ENCODE measurements at regions not wholly inside any gene's neighbourhood (a gene's known extent, or its start where the extent isn't known, plus 50 kb on each side); places are given as distances from the start of the nearest gene placed in this dataset.
"Not testable (repeated sequence)": the region's sequence is repeated elsewhere in the genome, so short reads cannot be mapped to it uniquely, and the experiment has no call there.

DNA sequence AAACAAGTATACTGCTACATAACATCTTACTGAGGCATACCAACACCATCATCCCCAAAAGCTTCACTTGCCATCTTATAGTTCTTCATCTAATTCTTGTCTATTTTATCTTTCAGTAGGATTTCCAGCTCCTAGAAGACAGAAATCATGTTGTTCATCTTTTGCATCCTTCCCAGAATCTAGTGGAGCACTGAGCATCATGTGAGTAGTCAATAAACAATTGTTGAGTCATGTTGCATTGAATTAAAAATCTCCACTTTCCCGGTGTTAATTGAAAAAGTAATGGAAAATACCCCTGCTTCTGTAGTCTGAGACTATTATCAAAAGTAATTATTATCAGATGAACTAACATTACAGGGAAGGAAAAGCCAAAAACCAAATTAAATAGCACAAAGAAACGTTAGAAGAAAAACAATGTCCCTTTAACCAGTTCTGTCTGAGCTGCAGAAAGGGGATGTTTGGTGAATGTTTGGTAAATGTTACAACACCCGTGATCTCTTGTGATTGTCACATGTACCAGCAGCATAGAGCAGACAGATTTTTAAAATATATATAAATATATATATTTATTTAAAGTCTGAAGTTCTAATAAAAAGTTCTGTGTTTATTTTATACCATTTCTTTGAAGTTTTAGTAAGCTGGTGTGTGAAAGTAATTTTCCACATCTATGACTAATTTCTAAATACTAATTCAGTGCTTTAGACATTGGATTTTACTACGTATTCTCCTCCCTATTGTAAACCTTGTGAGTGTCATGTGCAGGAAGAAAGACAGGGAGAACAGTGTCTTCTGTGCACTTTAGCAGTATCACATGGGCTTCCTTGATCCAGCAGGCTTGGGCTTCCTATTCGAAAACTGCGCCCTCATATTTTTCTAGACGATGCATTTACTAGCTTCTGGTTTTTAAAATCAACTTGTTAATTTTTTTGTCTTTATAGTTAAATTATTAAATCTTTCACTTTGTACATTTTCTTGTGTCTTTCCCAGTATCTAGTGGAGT is 85.6 kb downstream of the RAP2B start:
- BruUV-seq (replicated peaks), result no TSS peak
- H3K4me3 ChIP-seq (replicated peaks in 1 of 3; ENCODE audit: insufficient read depth in 1 of 3, low read depth in 1 of 3, low read length in 3 of 3), result no peak overlapping the region
- H2AFZ ChIP-seq (ENCODE audit: low read depth, low read length), result no peak overlapping the region
- ChIA-PET POLR2A (no interaction called here), CTCF (interaction anchor here (1.0 to 1.3 kb wide), 5 partner anchors 9 to 83 kb away, joined by 3 to 4 read pairs (median 3); no protein-coding TSS in a partner anchor)
- H3K4me2 ChIP-seq (ENCODE audit: insufficient read depth, low read length), result no peak overlapping the region
- no peaks in the 10 kb centered on the region for H3K9me1 ChIP-seq (replicated peaks; ENCODE audit: control insufficient read depth, extremely low read depth, insufficient read depth, low read length)
- no peaks in the 10 kb centered on the region for H3K79me2 ChIP-seq (ENCODE audit: control insufficient read depth, insufficient read depth, low read length)
- H3K36me3 ChIP-seq (ENCODE audit: control insufficient read depth in 2 of 2, extremely low read depth in 1 of 2, insufficient read depth in 2 of 2, low read length in 2 of 2), result no peaks in the 10 kb centered on the region
- H3K9ac ChIP-seq (replicated peaks; ENCODE audit: extremely low read depth, insufficient read depth, low read length), result no peak overlapping the region
- no peak overlapping the region for H3K27ac ChIP-seq (ENCODE audit: insufficient read depth, low read depth, low read length)
- H3K4me1 ChIP-seq (ENCODE audit: control insufficient read depth, extremely low read depth, insufficient read depth, low read length), result no peaks in the 10 kb centered on the region
- FAIRE-seq, result no peak
- TF ChIP-seq, protein P1, sequence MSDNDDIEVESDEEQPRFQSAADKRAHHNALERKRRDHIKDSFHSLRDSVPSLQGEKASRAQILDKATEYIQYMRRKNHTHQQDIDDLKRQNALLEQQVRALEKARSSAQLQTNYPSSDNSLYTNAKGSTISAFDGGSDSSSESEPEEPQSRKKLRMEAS (IDR thresholded peaks at IDR 0.05; ENCODE audit: insufficient read depth, insufficient read length), result no peak
- TF ChIP-seq EZH2 (IDR thresholded peaks at IDR 0.05; ENCODE audit: borderline replicate concordance, low read depth, low read length, severe bottlenecking) (no peak), GATA2 (IDR thresholded peaks at IDR 0.05; ENCODE audit: insufficient read depth, insufficient read length, low read depth, low read length) (no peak), POLR2A (IDR thresholded peaks at IDR 0.05; ENCODE audit: low read depth, low read length) (no peak), MYC (IDR thresholded peaks at IDR 0.05; ENCODE audit: low read depth, low read length) (no peak), JUN (IDR thresholded peaks at IDR 0.05; ENCODE audit: borderline replicate concordance, insufficient read depth, insufficient read length, low read depth) (no peak), FOS (IDR thresholded peaks at IDR 0.05; ENCODE audit: borderline replicate concordance, insufficient read depth, low read length) (no peak), POLR2AphosphoS5 (IDR thresholded peaks at IDR 0.05; ENCODE audit: insufficient read depth, low read depth, low read length) (no peak)
- TF ChIP-seq, protein P2, sequence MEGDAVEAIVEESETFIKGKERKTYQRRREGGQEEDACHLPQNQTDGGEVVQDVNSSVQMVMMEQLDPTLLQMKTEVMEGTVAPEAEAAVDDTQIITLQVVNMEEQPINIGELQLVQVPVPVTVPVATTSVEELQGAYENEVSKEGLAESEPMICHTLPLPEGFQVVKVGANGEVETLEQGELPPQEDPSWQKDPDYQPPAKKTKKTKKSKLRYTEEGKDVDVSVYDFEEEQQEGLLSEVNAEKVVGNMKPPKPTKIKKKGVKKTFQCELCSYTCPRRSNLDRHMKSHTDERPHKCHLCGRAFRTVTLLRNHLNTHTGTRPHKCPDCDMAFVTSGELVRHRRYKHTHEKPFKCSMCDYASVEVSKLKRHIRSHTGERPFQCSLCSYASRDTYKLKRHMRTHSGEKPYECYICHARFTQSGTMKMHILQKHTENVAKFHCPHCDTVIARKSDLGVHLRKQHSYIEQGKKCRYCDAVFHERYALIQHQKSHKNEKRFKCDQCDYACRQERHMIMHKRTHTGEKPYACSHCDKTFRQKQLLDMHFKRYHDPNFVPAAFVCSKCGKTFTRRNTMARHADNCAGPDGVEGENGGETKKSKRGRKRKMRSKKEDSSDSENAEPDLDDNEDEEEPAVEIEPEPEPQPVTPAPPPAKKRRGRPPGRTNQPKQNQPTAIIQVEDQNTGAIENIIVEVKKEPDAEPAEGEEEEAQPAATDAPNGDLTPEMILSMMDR (IDR thresholded peaks at IDR 0.05; ENCODE audit: extremely low read depth in 1 of 2, insufficient read depth in 1 of 2, low read depth in 1 of 2, low read length in 2 of 2), result no peak
- no peaks in the 10 kb centered on the region for H3K27me3 ChIP-seq (ENCODE audit: control insufficient read depth in 2 of 2, insufficient read depth in 2 of 2, low read length in 2 of 2)
- intact Hi-C loops (cut with micrococcal nuclease), result no loop called here
- no peak for DNase-seq (ENCODE audit: low read depth, low spot score)
- dilution Hi-C loops (cut with MboI; ENCODE audit: extremely low pct_ligation_motif_present, low sequenced_read_pairs), result no loop called here
- no peaks in the 10 kb centered on the region for H3K9me3 ChIP-seq (replicated peaks; ENCODE audit: control insufficient read depth, insufficient read depth, low read length)
- H4K20me1 ChIP-seq (replicated peaks; ENCODE audit: control insufficient read depth, extremely low read depth, insufficient read depth, low read length), result no peaks in the 10 kb centered on the region

DNA sequence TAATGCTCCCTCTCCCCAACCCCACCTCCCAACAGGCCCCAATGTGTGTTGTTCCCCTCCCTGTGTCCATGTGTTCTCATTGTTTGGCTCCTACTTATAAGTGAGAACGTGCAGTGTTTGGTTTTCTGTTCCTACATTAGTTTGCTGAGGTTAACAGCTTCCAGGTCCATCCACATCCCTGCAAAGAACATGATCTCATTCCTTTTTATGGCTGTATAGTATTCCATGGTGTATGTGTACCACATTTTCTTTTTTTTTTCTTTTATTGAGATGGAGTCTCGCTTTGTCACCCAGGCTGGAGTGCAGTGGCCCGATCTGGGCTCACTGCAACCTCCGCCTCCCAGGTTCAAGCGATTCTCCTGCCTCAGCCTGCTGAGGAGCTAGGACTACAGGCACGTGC is 86.8 kb downstream of the RAP2B start:
- H3K4me2 ChIP-seq (ENCODE audit: insufficient read depth, low read length); H3K9me1 ChIP-seq (replicated peaks; ENCODE audit: control insufficient read depth, extremely low read depth, insufficient read depth, low read length); H3K36me3 ChIP-seq (ENCODE audit: control insufficient read depth in 2 of 2, extremely low read depth in 1 of 2, insufficient read depth in 2 of 2, low read length in 2 of 2); H2AFZ ChIP-seq (ENCODE audit: low read depth, low read length); H3K27me3 ChIP-seq (ENCODE audit: control insufficient read depth in 2 of 2, insufficient read depth in 2 of 2, low read length in 2 of 2); BruUV-seq (replicated peaks); DNase-seq (ENCODE audit: low read depth, low spot score); H3K4me1 ChIP-seq (ENCODE audit: control insufficient read depth, extremely low read depth, insufficient read depth, low read length); H3K9ac ChIP-seq (replicated peaks; ENCODE audit: extremely low read depth, insufficient read depth, low read length); dilution Hi-C loops (cut with MboI; ENCODE audit: extremely low pct_ligation_motif_present, low sequenced_read_pairs); intact Hi-C loops (cut with micrococcal nuclease); H3K4me3 ChIP-seq (replicated peaks in 1 of 3; ENCODE audit: insufficient read depth in 1 of 3, low read depth in 1 of 3, low read length in 3 of 3); H3K27ac ChIP-seq (ENCODE audit: insufficient read depth, low read depth, low read length); H4K20me1 ChIP-seq (replicated peaks; ENCODE audit: control insufficient read depth, extremely low read depth, insufficient read depth, low read length); POLR2A ChIA-PET; H3K79me2 ChIP-seq (ENCODE audit: control insufficient read depth, insufficient read depth, low read length); H3K9me3 ChIP-seq (replicated peaks; ENCODE audit: control insufficient read depth, insufficient read depth, low read length); FAIRE-seq: not testable (repeated sequence)
- CTCF ChIA-PET, result interaction anchor here (1.3 kb wide), 1 partner anchor 85 kb away, joined by 3 read pairs; no protein-coding TSS in a partner anchor
